ENCODE measurements at regions not wholly inside any gene's neighbourhood (a gene's known extent, or its start where the extent isn't known, plus 50 kb on each side); places are given as distances from the start of the nearest gene placed in this dataset.
A peak's percentile ranks its signal among the peaks of the same experiment; 100 is the strongest.

DNA sequence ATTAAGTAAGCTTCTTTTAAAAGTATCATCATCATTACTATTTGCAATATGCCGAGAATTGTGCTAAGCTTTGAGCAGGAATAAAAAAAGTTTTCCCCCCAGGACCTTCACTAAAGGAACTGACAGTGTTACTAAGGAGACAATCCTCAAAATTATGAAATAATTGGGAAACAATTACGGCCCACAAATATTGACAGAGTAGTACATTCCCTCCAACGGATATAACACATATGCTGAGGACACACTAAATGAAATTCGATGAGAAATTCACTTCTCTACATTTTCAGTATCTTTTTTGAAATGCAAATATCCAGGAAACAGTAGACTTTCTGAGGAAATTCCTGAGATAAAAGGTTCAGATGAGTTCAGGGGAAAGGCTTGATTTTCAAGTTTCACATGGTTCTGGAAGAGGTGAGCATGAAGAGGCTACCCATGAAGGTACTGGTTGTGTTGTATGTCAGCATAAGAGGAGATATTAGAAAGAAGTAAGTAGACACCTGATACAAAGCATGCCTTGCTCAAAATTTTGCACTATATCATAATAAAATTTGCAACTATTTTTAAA, 171.2 kb upstream of the NR5A2 start:
- DNase-seq (ENCODE audit: low spot score): no peak

DNA sequence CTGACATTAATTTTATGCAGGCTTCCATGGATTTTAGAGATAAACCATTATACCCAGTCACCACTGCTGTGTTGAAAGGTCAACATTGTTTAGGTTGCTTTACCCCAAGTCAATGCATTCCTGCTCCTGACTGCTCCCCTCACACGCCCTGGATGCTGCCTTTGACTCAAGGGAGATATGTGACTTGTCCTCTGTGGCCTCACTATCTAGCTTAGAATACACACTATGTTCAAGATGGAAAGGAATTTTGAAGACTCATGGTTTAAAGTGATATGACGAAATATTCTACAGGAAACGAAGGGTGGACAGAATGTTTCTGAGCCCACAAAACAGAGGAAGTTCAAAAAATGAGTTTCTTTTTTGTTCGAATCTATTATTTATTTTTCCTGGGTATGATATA, 170.4 kb upstream of the NR5A2 start:
- DNase-seq (ENCODE audit: low spot score): no peak

GRCh38 chr1:199857516-199857915, 170.0 kb upstream of the NR5A2 start:
- DNase-seq (ENCODE audit: low spot score): no peak

DNA sequence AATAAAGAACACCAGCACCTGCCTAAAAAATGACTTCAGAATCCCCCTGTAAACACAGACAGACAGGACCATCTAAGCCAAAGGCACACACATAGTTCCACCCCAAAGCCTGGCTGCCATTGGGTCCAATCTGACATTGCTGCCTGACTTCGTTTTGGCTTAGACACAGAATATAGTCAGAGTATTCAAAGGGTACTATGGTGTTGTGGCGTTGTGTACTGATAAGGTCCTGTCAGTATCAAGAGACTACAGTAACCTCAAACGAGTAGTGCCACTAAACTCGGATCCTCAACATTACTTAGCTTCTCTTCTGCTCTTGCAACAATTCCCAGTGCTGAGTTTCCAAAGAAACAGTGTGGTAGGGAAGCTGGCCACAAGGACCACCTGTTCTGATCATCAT, 169.3 kb upstream of the NR5A2 start:
- DNase-seq (ENCODE audit: low spot score): no peak

- DNase-seq (ENCODE audit: low spot score): no peak
Observed at GRCh38 chr1:199858856-199859255, 168.7 kb upstream of the NR5A2 start.

GRCh38 chr1:199859491-199859933, 168.0 kb upstream of the NR5A2 start:
- DNase-seq (ENCODE audit: low spot score): peak; percentile 42

GRCh38 chr1:199861020-199861795, 166.3 kb upstream of the NR5A2 start:
- DNase-seq (ENCODE audit: low spot score): no peak

- no peak for DNase-seq (ENCODE audit: low spot score)
Observed at GRCh38 chr1:199862047-199862446, 165.5 kb upstream of the NR5A2 start.

GRCh38 chr1:199866210-199866617, 161.3 kb upstream of the NR5A2 start:
- no peak for DNase-seq (ENCODE audit: low spot score)

DNA sequence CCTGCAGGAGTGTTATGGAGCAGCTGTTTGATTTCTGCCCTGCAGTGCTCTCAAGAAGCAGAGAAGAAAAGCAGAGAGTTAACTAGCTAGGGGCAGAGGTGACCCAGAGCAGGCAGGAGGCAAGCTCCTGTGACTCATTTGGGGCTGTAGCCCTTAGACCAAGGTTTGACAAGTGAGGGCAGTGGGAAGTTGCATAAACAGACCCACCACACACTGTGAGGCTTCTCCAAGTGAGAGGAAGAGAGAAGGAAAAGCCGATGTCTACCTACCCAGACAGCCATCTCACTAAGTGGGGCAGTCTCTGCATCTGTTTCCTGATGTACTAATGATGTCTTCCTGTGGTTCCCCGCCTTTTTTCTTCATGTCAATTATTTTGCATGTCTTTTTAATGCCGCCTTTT, 159.9 kb upstream of the NR5A2 start:
- DNase-seq (ENCODE audit: low spot score): no peak

GRCh38 chr1:199868777-199869176, 158.7 kb upstream of the NR5A2 start:
- no peak for DNase-seq (ENCODE audit: low spot score)

GRCh38 chr1:199875337-199875736, 152.2 kb upstream of the NR5A2 start:
- DNase-seq (ENCODE audit: low spot score): no peak

GRCh38 chr1:199875856-199876255, 151.7 kb upstream of the NR5A2 start:
- no peak for DNase-seq (ENCODE audit: low spot score)

- no peak for DNase-seq (ENCODE audit: low spot score)
Observed at GRCh38 chr1:199877526-199878384, 149.8 kb upstream of the NR5A2 start.

DNA sequence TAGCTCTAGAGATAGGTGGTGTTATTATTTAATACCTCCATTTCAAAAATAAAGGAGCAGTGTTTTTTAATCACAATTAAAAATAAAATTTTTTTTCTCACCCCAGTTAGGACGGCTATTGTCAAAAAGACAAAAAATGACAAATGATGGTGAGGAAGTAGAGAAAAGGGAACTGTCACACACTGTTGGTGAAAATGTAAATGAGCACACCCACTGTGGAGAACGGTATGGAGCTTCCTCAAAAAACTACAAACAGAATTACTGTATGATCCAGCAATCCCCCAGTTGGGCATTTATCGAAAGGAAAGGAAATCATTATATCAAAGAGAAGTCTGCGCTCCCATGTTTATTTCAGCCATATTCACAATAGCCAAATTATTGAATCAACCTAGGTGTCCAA, 148.7 kb upstream of the NR5A2 start:
- DNase-seq (ENCODE audit: low spot score): no peak

DNA sequence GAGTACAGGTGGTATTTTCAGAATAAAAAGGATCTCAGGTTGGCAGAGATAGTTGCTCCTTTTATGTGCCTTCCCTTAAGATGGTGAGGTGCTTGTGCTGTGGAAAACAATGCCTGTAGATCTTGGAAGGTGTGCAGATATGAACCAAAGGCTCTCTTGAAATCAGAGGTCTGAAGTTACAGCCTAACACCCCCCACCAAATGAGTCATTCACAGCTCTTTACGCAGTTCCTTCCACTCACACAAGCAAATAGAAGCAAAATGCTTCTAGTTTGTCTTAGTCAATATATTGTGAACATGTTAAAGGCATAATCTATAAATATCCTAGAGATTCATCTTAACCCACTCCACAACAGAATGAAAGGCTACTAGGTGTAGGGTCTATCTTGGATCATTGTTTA, 128.9 kb upstream of the NR5A2 start:
- DNase-seq (ENCODE audit: low spot score): no peak

DNA sequence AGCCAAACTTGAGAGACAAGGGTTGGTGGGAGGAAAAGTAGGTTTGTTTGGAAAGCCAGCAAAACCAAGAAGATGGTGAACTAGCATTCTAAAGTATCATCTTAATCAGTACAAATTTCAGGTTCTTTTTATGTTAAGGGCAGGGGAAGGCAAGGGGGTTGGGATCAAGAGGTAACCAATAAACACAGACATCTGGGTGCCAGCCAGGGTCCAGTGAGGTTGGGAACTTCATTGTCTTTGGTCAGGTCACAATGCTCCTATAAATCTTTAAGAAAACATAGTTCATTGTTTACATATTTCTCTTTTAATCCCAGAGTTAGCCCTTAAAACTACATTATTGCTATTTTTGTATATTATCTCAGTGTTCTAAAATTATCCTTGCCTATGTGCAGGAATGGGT, 126.2 kb upstream of the NR5A2 start:
- no peak for DNase-seq (ENCODE audit: low spot score)

- no peak for DNase-seq (ENCODE audit: low spot score)
Observed at GRCh38 chr1:199907361-199907760, 120.1 kb upstream of the NR5A2 start.

DNA sequence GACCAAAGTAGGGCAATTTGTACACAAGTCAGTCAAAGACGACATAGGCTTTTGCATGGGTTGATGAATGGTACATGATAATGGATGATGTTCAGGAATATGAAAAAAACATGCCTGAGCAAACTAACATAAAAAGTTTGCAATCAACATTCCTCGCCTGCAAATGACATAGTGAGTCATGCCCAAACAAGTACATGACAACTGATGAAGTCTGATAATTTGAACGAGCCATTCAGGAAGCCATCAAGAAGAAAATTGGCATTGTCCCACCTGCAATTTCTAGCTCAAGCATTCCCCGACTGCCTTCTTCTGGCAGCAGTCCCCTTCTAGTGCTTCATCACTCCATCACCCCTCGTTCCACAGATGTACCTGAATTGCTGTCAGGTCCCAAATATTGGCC, 118.4 kb upstream of the NR5A2 start:
- no peak for DNase-seq (ENCODE audit: low spot score)

DNA sequence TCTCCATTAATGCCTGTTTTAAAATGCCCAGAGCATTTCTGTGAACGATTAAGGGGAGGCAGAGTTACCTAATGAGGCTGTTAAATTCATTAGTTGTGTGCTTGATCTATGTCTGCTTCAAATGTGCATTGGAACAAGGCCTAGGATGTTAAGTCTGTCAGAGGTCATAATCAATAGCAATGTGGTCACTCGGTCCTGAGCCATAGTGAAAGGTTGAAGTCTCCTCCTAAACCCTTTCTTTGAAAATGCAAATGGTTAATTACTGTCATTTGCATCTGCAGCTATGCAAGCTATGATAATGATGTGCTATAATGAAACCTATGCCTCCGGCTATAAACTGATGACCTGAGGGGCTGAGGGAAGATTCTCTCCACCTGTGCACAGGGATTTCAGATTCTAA, 114.2 kb upstream of the NR5A2 start:
- no peak for DNase-seq (ENCODE audit: low spot score)

- DNase-seq (ENCODE audit: low spot score): no peak
Observed at GRCh38 chr1:199914546-199914945, 113.0 kb upstream of the NR5A2 start.

DNA sequence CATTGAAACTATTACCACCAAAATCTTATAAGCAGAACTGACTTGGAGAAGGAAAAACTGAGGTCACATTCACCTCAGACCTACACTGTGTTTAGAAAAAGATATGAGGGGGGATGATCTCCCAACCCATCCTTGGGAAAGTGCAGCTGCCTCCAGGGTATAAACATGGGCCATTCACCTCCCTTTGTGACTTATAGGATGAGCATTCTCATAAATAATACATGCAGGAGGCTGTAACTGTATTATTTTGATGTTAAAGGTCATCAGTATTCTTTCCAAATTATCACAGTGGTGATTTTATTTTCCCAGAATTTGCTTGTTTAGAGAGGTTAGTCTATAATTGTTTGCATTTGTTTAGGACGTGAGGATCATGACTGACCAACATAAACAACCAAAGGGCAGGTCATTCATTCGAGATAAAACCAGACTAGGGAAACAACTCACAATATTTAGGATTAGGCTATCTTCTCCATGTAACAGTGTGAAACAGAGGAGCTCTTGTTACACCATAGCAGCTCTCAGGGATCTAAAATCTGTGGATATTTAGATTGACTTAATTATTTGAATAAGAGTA, 109.2 kb upstream of the NR5A2 start:
- DNase-seq (ENCODE audit: low spot score): no peak

DNA sequence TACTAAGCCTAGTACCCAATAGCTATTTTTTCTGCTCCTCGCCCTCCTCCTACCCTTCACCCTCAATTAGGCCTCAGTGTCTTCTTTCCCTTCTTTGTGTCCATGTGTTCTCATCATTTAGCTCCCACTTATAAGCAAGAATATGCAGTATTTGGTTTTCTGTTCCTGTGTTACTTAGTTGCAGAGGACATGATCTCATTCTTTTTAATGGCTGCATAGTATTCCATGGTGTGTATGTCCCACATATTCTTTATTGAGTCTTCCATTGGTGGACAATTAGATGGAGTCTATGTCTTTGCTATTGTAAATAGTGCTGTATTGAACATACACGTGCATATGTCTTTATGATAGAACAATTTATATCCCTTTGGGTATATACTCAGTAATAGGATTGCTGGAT, 106.9 kb upstream of the NR5A2 start:
- DNase-seq (ENCODE audit: low spot score): no peak
